H9 (cell line): ENCODE measurements at regions not wholly inside any gene's neighbourhood (a gene's known extent, or its start where the extent isn't known, plus 50 kb on each side); places are given as distances from the start of the nearest gene placed in this dataset.

Source experiments
- DNase-seq: peaks from one replicate; pipeline ENCODE4 v3.0.0-alpha.2; 2017
- H2AFZ ChIP-seq: one replicate; pipeline ENCODE4 v1.6.1; 2013; ENCODE audit warnings: mild to moderate bottlenecking, low read length, control low read depth, moderate library complexity
- H2AK5ac ChIP-seq: 2 replicates; pipeline ENCODE4 v1.6.1; 2013; ENCODE audit warnings: low read length, control low read depth, mixed read lengths; ENCODE audit not compliant: insufficient read length
- H2BK120ac ChIP-seq: one replicate; pipeline ENCODE4 v1.6.1; 2013; ENCODE audit warnings: low read depth, mild to moderate bottlenecking, low read length, control low read depth, inconsistent platforms; ENCODE audit not compliant: poor library complexity, severe bottlenecking
- H2BK12ac ChIP-seq: 2 replicates; pipeline ENCODE4 v1.6.1; 2013; ENCODE audit warnings: low read length, control low read depth, mixed read lengths, low read depth; ENCODE audit not compliant: insufficient read length
- H2BK15ac ChIP-seq: 2 replicates; pipeline ENCODE4 v1.6.1; 2013; ENCODE audit warnings: low read depth, low read length, control low read depth
- H2BK20ac ChIP-seq: one replicate; pipeline ENCODE4 v1.6.1; 2013; ENCODE audit warnings: low read depth, mild to moderate bottlenecking, low read length, control low read depth, inconsistent platforms; ENCODE audit not compliant: poor library complexity, severe bottlenecking
- H2BK5ac ChIP-seq: 2 replicates; pipeline ENCODE4 v1.6.1; 2013; ENCODE audit warnings: low read length, control low read depth, mixed read lengths; ENCODE audit not compliant: insufficient read length
- H3K14ac ChIP-seq: 2 replicates; pipeline ENCODE4 v1.6.1; 2013; ENCODE audit warnings: low read length, control low read depth; ENCODE audit not compliant: insufficient read depth
- H3K18ac ChIP-seq: 2 replicates; pipeline ENCODE4 v1.6.1; 2013; ENCODE audit warnings: low read depth, mild to moderate bottlenecking, mixed read lengths, low read length, control low read depth; ENCODE audit not compliant: insufficient read length
- H3K23ac ChIP-seq: 2 replicates; pipeline ENCODE4 v1.6.1; 2013; ENCODE audit warnings: low read length, control low read depth, mixed read lengths, low read depth; ENCODE audit not compliant: insufficient read length
- H3K23me2 ChIP-seq: 2 replicates; pipeline ENCODE4 v1.6.1; 2013; ENCODE audit warnings: low read depth, mild to moderate bottlenecking, mixed read lengths, low read length, control low read depth; ENCODE audit not compliant: insufficient read length, poor library complexity, severe bottlenecking
- H3K27ac ChIP-seq: 2 replicates; pipeline ENCODE4 v1.5.1; 2013; ENCODE audit warnings: low read length, control low read depth, mixed read lengths, low read depth; ENCODE audit not compliant: insufficient read length
- H3K27me3 ChIP-seq: 2 replicates; pipeline ENCODE4 v1.6.1; 2013; ENCODE audit warnings: low read length, control low read depth, inconsistent platforms; ENCODE audit not compliant: insufficient read depth
- H3K4ac ChIP-seq: 2 replicates; pipeline ENCODE4 v1.6.1; 2013; ENCODE audit warnings: low read depth, mild to moderate bottlenecking, control low read depth, inconsistent platforms, low read length, moderate library complexity
- H3K4me1 ChIP-seq: 2 replicates; pipeline ENCODE4 v1.6.1; 2013; ENCODE audit warnings: low read length, control low read depth, inconsistent platforms; ENCODE audit not compliant: insufficient read depth
- H3K4me2 ChIP-seq: 2 replicates; pipeline ENCODE4 v1.6.1; 2013; ENCODE audit warnings: low read length, control low read depth, mixed read lengths; ENCODE audit not compliant: insufficient read length, insufficient read depth
- H3K56ac ChIP-seq: 2 replicates; pipeline ENCODE4 v1.6.1; 2013; ENCODE audit warnings: low read depth, mild to moderate bottlenecking, mixed read lengths, low read length, control low read depth; ENCODE audit not compliant: insufficient read length
- H3K79me1 ChIP-seq: 2 replicates; pipeline ENCODE4 v1.6.1; 2013; ENCODE audit warnings: low read depth, mild to moderate bottlenecking, moderate library complexity, low read length, control low read depth, inconsistent platforms; ENCODE audit not compliant: insufficient read depth, poor library complexity, severe bottlenecking
- H3K79me2 ChIP-seq: 2 replicates; pipeline ENCODE4 v1.6.1; 2013; ENCODE audit warnings: low read length, control low read depth, inconsistent platforms; ENCODE audit not compliant: insufficient read depth
- H3K9ac ChIP-seq: 2 replicates; pipeline ENCODE4 v1.6.1; 2013; ENCODE audit warnings: low read length, control low read depth, mixed read lengths; ENCODE audit not compliant: insufficient read length; ENCODE audit errors: extremely low read depth
- H3K9me3 ChIP-seq: one replicate; pipeline ENCODE4 v1.6.1; 2013; ENCODE audit warnings: low read depth, low read length, inconsistent platforms; ENCODE audit not compliant: control insufficient read depth
- H3T11ph ChIP-seq: one replicate; pipeline ENCODE4 v1.6.1; 2013; ENCODE audit warnings: mild to moderate bottlenecking, low read length, control low read depth, inconsistent platforms
- H4K20me1 ChIP-seq: one replicate; pipeline ENCODE4 v1.6.1; 2013; ENCODE audit not compliant: control insufficient read depth, insufficient read length, insufficient read depth
- H4K5ac ChIP-seq: 2 replicates; pipeline ENCODE4 v1.6.1; 2013; ENCODE audit warnings: low read depth, mild to moderate bottlenecking, mixed read lengths, low read length, control low read depth; ENCODE audit not compliant: insufficient read length
- H4K8ac ChIP-seq: replicated peaks from 2 replicates; pipeline ENCODE4 v1.6.1; 2013; ENCODE audit warnings: low read length, control low read depth, mixed read lengths, low read depth; ENCODE audit not compliant: insufficient read length
- H4K91ac ChIP-seq: 2 replicates; pipeline ENCODE4 v1.6.1; 2013; ENCODE audit warnings: low read depth, mild to moderate bottlenecking, moderate library complexity, mixed read lengths, low read length, control low read depth; ENCODE audit not compliant: insufficient read length
- H3K27ac Mint-ChIP-seq, 3 experiments: 2 replicates in 2 of 3; 3 replicates in 1 of 3; pipeline ENCODE4 v1.8.0; 2020 to 2021; ENCODE audit warnings: mixed read lengths in 3 of 3, mild to moderate bottlenecking in 1 of 3, moderate library complexity in 1 of 3
- H3K27me3 Mint-ChIP-seq: 2 replicates; pipeline ENCODE4 v1.8.0; 2021; ENCODE audit warnings: low read depth, mild to moderate bottlenecking, moderate library complexity, mixed read lengths
- H3K36me3 Mint-ChIP-seq, 3 experiments: 2 replicates in 2 of 3; 3 replicates in 1 of 3; pipeline ENCODE4 v1.8.0; 2020 to 2021; ENCODE audit warnings: low read depth in 3 of 3, mixed read lengths in 3 of 3; ENCODE audit not compliant: insufficient read depth in 1 of 3
- H3K4me1 Mint-ChIP-seq, 2 experiments: 2 replicates each; pipeline ENCODE4 v1.8.0; 2020; ENCODE audit warnings: mixed read lengths in 2 of 2
- H3K4me3 Mint-ChIP-seq, 2 experiments: 2 replicates in 1 of 2; 3 replicates in 1 of 2; pipeline ENCODE4 v1.8.0; 2020 to 2021; ENCODE audit warnings: mild to moderate bottlenecking in 2 of 2, mixed read lengths in 2 of 2, moderate library complexity in 1 of 2
- H3K9me3 Mint-ChIP-seq, 2 experiments: 2 replicates in 1 of 2; 3 replicates in 1 of 2; pipeline ENCODE4 v1.8.0; 2020; ENCODE audit warnings: mild to moderate bottlenecking in 2 of 2, mixed read lengths in 2 of 2, moderate library complexity in 1 of 2
- WGBS: extraction: QIAGEN DNeasy Blood & Tissue Kit; methylation state at CpG from one replicate; pipeline ENCODE4 v1.1.7; 2013; ENCODE audit warnings: missing lambda C conversion rate, low lambda C conversion rate, mixed read lengths; ENCODE audit not compliant: insufficient read length; ENCODE audit errors: extremely low coverage; 5-methylcytosine and 5-hydroxymethylcytosine counted together
- TF ChIP-seq, protein P1 (sequence below): fragments of 200-600 bp; sonication (generic); conservative IDR thresholded peaks from 3 replicates; pipeline ENCODE4 v1.8.0; 2021; ENCODE audit warnings: antibody characterized with exemption, mild to moderate bottlenecking

GRCh38 chr6:126156973-126157372 lies 170.6 kb downstream of the TRMT11 start:
- H2BK5ac ChIP-seq: no peak overlapping the region
- H3K4me1 ChIP-seq: no peaks in the 10 kb centered on the region
- no peak overlapping the region for H4K91ac ChIP-seq
- TF ChIP-seq, protein P1, sequence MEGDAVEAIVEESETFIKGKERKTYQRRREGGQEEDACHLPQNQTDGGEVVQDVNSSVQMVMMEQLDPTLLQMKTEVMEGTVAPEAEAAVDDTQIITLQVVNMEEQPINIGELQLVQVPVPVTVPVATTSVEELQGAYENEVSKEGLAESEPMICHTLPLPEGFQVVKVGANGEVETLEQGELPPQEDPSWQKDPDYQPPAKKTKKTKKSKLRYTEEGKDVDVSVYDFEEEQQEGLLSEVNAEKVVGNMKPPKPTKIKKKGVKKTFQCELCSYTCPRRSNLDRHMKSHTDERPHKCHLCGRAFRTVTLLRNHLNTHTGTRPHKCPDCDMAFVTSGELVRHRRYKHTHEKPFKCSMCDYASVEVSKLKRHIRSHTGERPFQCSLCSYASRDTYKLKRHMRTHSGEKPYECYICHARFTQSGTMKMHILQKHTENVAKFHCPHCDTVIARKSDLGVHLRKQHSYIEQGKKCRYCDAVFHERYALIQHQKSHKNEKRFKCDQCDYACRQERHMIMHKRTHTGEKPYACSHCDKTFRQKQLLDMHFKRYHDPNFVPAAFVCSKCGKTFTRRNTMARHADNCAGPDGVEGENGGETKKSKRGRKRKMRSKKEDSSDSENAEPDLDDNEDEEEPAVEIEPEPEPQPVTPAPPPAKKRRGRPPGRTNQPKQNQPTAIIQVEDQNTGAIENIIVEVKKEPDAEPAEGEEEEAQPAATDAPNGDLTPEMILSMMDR: no peak
- H3K18ac ChIP-seq: no peak overlapping the region
- H2BK12ac ChIP-seq: no peak overlapping the region
- no CpG with 5 or more reads among the region's 1 CpG for WGBS
- H3K79me2 ChIP-seq: no peaks in the 10 kb centered on the region
- H3K27me3 ChIP-seq: no peaks in the 10 kb centered on the region
- no peak overlapping the region; a peak in 1 of 7 replicates for H3K27ac Mint-ChIP-seq
- H2BK120ac ChIP-seq: no peak overlapping the region
- no peak overlapping the region for H2BK20ac ChIP-seq
- no peaks in the 10 kb centered on the region; a peak in 1 of 5 replicates for H3K9me3 Mint-ChIP-seq
- no peak overlapping the region for H2AK5ac ChIP-seq
- no peak overlapping the region for H3K27ac ChIP-seq
- no peak overlapping the region for H2BK15ac ChIP-seq
- DNase-seq: no peak
- H3K79me1 ChIP-seq: no peaks in the 10 kb centered on the region
- H3K4ac ChIP-seq: no peak overlapping the region
- H3K4me2 ChIP-seq: no peak overlapping the region
- H3K9me3 ChIP-seq: no peaks in the 10 kb centered on the region
- H3K4me1 Mint-ChIP-seq: peaks cover 7 to 9% of the 10 kb centered on the region in 2 experiments
- H4K20me1 ChIP-seq: no peaks in the 10 kb centered on the region
- no peak overlapping the region for H3K14ac ChIP-seq
- no peak overlapping the region for H2AFZ ChIP-seq
- H3T11ph ChIP-seq: no peak overlapping the region
- H4K8ac ChIP-seq: no peak overlapping the region
- H3K36me3 Mint-ChIP-seq: no peaks in the 10 kb centered on the region
- H4K5ac ChIP-seq: no peak overlapping the region
- no peaks in the 10 kb centered on the region for H3K23me2 ChIP-seq
- H3K4me3 Mint-ChIP-seq: no peak overlapping the region
- no peak overlapping the region for H3K56ac ChIP-seq
- H3K9ac ChIP-seq: no peak overlapping the region
- H3K27me3 Mint-ChIP-seq: no peaks in the 10 kb centered on the region
- no peak overlapping the region for H3K23ac ChIP-seq
